Left lung (tissue), 4 donors: ENCODE measurements at regions not wholly inside any gene's neighbourhood (a gene's known extent, or its start where the extent isn't known, plus 50 kb on each side); places are given as distances from the start of the nearest gene placed in this dataset.

Experiments
- ATAC-seq: fragments of 200-7000 bp; cut with Tn5 transposase; one replicate; pipeline ENCODE4 v1.9.1; 2020; ENCODE audit warnings: moderate library complexity
- DNase-seq, 4 donors: peaks; one replicate each; pipeline ENCODE4 v3.0.0-alpha.2; 2013 to 2020
- H3K27ac ChIP-seq, 2 donors: fragments of 200-600 bp; sonication (generic) in 1 of 2; one replicate each; pipeline versions ENCODE4 v1.5.0 to v1.8.0; 2020 to 2021
- H3K27me3 ChIP-seq, 2 donors: fragments of 200-600 bp; sonication (generic) in 1 of 2; one replicate each; pipeline versions ENCODE4 v1.5.0 to v1.8.0; 2020 to 2021
- H3K36me3 ChIP-seq, 2 donors: fragments of 200-600 bp; sonication (generic) in 1 of 2; one replicate each; pipeline versions ENCODE4 v1.5.0 to v1.8.0; 2020 to 2021
- H3K4me1 ChIP-seq, 2 donors: fragments of 200-600 bp; one replicate each; pipeline ENCODE4 v1.8.0; 2021
- H3K4me3 ChIP-seq, 2 donors: fragments of 200-600 bp; sonication (generic) in 1 of 2; one replicate each; pipeline versions ENCODE4 v1.5.0 to v1.8.0; 2020 to 2021; ENCODE audit warnings: mild to moderate bottlenecking in 1 of 2
- H3K9me3 ChIP-seq, 2 donors: fragments of 200-600 bp; sonication (generic) in 1 of 2; one replicate each; pipeline versions ENCODE4 v1.5.0 to v1.8.0; 2020 to 2021
- intact Hi-C, 2 donors: fragments of 100-400 bp; cut with DNase I; formaldehyde crosslinking; loops; one replicate each; pipeline versions ENCODE4 v1.11.2 to v1.14.2; 2022
- TF ChIP-seq, protein P1 (sequence below), 2 donors: fragments of 200-600 bp; sonication (generic) in 1 of 2; IDR thresholded peaks; one replicate each; pipeline versions ENCODE4 v1.5.0 to v1.8.0; 2021; ENCODE audit warnings: antibody characterized with exemption in 2 of 2
- donor health status: DM: no; HTN: yes; CAD: no.
- donor health status: DM: no; HTN: no; CAD: no.

DNA sequence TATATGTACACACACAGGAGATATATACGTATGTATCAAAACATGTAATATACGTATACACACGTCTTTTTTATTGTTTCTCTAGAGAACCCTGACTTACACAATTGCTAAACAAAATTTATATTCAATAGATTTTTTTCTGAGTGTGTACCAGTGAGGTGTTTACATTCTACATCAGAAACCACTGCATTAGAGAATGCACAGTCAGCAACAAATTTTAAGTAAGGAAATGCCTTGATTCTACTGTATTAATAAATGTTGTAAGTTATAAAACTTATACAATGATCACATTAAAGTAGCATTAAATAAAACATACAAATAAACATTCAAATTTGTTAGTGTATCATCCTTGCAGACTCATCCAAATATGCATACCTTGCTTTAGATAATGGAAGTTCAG is 376.4 kb upstream of the FAM98A start:
- Histone ChIP-seq H3K27ac (no peak overlapping the region), H3K4me3 (no peak overlapping the region), H3K4me1 (no peaks in the 10 kb centered on the region), H3K9me3 (peaks cover 0 to 3% of the 10 kb centered on the region in 2 donors), H3K36me3 (no peaks in the 10 kb centered on the region), H3K27me3 (no peaks in the 10 kb centered on the region)
- intact Hi-C loops: no loop called here
- TF ChIP-seq, protein P1, sequence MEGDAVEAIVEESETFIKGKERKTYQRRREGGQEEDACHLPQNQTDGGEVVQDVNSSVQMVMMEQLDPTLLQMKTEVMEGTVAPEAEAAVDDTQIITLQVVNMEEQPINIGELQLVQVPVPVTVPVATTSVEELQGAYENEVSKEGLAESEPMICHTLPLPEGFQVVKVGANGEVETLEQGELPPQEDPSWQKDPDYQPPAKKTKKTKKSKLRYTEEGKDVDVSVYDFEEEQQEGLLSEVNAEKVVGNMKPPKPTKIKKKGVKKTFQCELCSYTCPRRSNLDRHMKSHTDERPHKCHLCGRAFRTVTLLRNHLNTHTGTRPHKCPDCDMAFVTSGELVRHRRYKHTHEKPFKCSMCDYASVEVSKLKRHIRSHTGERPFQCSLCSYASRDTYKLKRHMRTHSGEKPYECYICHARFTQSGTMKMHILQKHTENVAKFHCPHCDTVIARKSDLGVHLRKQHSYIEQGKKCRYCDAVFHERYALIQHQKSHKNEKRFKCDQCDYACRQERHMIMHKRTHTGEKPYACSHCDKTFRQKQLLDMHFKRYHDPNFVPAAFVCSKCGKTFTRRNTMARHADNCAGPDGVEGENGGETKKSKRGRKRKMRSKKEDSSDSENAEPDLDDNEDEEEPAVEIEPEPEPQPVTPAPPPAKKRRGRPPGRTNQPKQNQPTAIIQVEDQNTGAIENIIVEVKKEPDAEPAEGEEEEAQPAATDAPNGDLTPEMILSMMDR (IDR thresholded peaks at IDR 0.05): no peak
- ATAC-seq (no peak), DNase-seq (no peak)

DNA sequence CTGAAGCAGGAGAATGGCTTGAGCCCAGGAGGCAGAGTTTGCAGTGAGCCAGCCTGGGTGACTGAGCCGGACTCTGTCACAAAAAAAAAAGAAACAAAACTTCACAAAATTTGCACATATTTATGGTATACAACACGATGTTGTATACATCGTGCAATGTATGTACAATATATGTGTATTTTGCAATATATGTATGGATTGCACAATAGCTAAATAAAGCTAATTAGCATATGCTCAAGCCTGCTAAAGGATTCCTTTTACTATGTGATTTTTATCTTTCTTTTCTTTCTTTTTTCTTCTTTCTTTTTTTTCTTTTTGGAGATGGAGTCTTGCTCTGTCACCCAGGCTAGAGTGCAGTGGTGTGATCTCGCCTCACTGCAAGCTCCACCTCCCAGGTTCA is 368.0 kb upstream of the FAM98A start:
- TF ChIP-seq, protein P1 (IDR thresholded peaks at IDR 0.05): no peak
- Histone ChIP-seq H3K4me3 (no peak overlapping the region), H3K4me1 (no peaks in the 10 kb centered on the region), H3K9me3 (no peaks in the 10 kb centered on the region), H3K27ac (no peak overlapping the region), H3K27me3 (no peaks in the 10 kb centered on the region), H3K36me3 (no peaks in the 10 kb centered on the region)
- intact Hi-C loops: no loop called here
- ATAC-seq (no peak), DNase-seq (no peak)

DNA sequence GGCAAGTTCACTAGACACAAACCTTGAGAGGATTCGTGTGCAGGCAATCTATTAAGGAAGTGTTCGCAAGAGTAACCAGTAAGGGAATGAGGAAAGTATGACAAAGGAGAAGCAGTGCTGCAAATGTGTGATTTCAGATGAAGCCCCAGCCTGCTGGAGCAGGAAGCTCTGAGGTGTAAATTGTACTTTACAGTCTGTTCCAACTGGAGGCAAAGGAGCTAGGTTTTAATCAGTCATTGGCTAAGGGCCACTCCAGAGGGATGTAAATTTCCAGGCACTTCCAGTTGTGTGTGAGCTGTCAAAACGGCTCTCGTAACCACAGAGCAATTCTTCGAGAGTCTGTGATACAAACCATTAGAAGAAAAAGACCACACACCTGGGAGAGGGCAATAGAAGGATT is 359.5 kb upstream of the FAM98A start:
- no peaks in the 10 kb centered on the region for H3K27me3 ChIP-seq
- no peak overlapping the region for H3K4me3 ChIP-seq
- intact Hi-C loops: no loop called here
- H3K9me3 ChIP-seq: no peaks in the 10 kb centered on the region
- H3K4me1 ChIP-seq: no peaks in the 10 kb centered on the region
- H3K36me3 ChIP-seq: no peaks in the 10 kb centered on the region
- DNase-seq (peak in 1 of 4 donors; percentile 3), ATAC-seq (no peak)
- no peak overlapping the region for H3K27ac ChIP-seq
- TF ChIP-seq, protein P1 (IDR thresholded peaks at IDR 0.05): no peak

DNA sequence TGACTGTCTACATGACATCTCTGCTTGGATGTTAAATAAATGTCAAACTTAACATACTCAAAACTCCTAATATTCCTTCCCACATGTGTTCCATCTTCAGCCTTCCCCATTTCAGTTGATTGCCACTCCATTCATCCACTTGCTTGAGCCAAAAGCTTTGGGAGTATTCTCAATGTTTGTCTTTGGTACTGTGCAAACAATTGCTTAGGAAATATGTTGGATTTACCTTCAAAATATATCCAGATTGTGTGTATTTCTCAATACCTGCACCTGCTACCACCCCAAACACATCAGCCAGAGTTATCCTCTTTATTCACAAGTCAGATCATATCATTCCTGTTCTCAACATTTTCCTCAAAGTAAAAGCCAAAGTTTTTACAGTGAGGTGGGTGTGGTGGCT is 350.3 kb upstream of the FAM98A start:
- Histone ChIP-seq H3K9me3 (no peaks in the 10 kb centered on the region), H3K4me3 (no peak overlapping the region), H3K36me3 (no peaks in the 10 kb centered on the region), H3K27me3 (no peaks in the 10 kb centered on the region), H3K4me1 (no peaks in the 10 kb centered on the region), H3K27ac (no peak overlapping the region)
- ATAC-seq (no peak), DNase-seq (no peak)
- intact Hi-C loops: no loop called here
- TF ChIP-seq, protein P1 (IDR thresholded peaks at IDR 0.05): no peak

DNA sequence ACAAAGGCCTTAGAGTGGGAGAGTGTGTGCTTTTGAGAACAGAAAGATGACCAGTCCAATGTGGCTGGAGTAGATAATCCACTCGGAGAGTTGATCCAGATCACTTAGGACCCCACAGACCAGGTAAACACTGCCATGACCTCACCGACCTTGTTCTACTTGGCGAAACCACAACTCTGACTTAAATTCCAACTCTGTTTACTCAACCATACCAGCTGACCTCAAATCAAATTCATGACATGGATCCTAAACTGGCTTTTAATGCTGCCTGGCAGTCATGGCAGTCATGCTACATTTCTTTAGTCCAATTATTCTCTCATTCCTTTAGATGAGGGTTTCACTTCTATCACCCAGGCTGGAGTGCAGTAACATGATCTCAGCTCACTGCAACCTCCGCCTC is 347.1 kb upstream of the FAM98A start:
- H3K27ac ChIP-seq: no peak overlapping the region
- no peaks in the 10 kb centered on the region for H3K4me1 ChIP-seq
- H3K4me3 ChIP-seq: no peak overlapping the region
- intact Hi-C loops: no loop called here
- no peaks in the 10 kb centered on the region for H3K9me3 ChIP-seq
- TF ChIP-seq, protein P1 (IDR thresholded peaks at IDR 0.05): no peak
- no peaks in the 10 kb centered on the region for H3K36me3 ChIP-seq
- no peak for ATAC-seq
- H3K27me3 ChIP-seq: no peaks in the 10 kb centered on the region
- DNase-seq: no peak
